SK-N-SH treated with all-trans-retinoic acid at 6 μM for 48 hours (cell line): ENCODE measurements at regions not wholly inside any gene's neighbourhood (a gene's known extent, or its start where the extent isn't known, plus 50 kb on each side); places are given as distances from the start of the nearest gene placed in this dataset.

Experiments
- ATAC-seq: fragments of 200-7000 bp; cut with Tn5 transposase; 3 replicates; pipeline ENCODE4 v1.9.1; 2020; ENCODE audit warnings: mild to moderate bottlenecking, moderate library complexity
- ARNTL ChIP-seq: fragments of 450-650 bp; formaldehyde crosslinking; IDR thresholded peaks from 2 replicates; pipeline ENCODE4 v1.5.0; 2020; ENCODE audit warnings: low read depth, mild to moderate bottlenecking, moderate library complexity, borderline replicate concordance
- BACH2 ChIP-seq: fragments of 250-450 bp; sonication (Bioruptor Pico); IDR thresholded peaks from 2 replicates; pipeline ENCODE4 v1.9.0; 2021; ENCODE audit warnings: mild to moderate bottlenecking, borderline replicate concordance
- CREB5 ChIP-seq: fragments of 250-450 bp; sonication (Bioruptor Pico); IDR thresholded peaks from 2 replicates; pipeline ENCODE4 v1.5.1; 2020; ENCODE audit warnings: low read depth, mild to moderate bottlenecking, moderate library complexity
- CSDC2 ChIP-seq: fragments of 250-450 bp; sonication (Bioruptor Pico); IDR thresholded peaks from 2 replicates; pipeline ENCODE4 v1.5.0; 2020; ENCODE audit warnings: mild to moderate bottlenecking, moderate library complexity
- CSRNP3 ChIP-seq: fragments of 250-450 bp; sonication (Bioruptor Pico); IDR thresholded peaks from 2 replicates; pipeline ENCODE4 v1.5.1; 2021; ENCODE audit warnings: mild to moderate bottlenecking, moderate library complexity
- ESRRG ChIP-seq: fragments of 250-450 bp; sonication (Bioruptor Pico); IDR thresholded peaks from 2 replicates; pipeline ENCODE4 v1.6.1; 2021; ENCODE audit warnings: mild to moderate bottlenecking
- GLIS3 ChIP-seq: fragments of 250-450 bp; sonication (Bioruptor Pico); IDR thresholded peaks from 2 replicates; pipeline ENCODE4 v1.5.0; 2020; ENCODE audit warnings: mild to moderate bottlenecking, moderate library complexity
- ISL1 ChIP-seq: fragments of 250-450 bp; sonication (Bioruptor Pico); IDR thresholded peaks from 2 replicates; pipeline ENCODE4 v2.1.2; 2022; ENCODE audit warnings: mild to moderate bottlenecking, moderate library complexity
- OSR1 ChIP-seq: fragments of 250-450 bp; sonication (Bioruptor Pico); IDR thresholded peaks from 2 replicates; pipeline ENCODE4 v1.8.0; 2022; ENCODE audit warnings: moderate library complexity, mild to moderate bottlenecking, inconsistent platforms
- PPARA ChIP-seq: fragments of 250-450 bp; sonication (Bioruptor Pico); IDR thresholded peaks from 2 replicates; pipeline ENCODE4 v1.5.0; 2020; ENCODE audit warnings: mild to moderate bottlenecking, borderline replicate concordance
- RARB ChIP-seq: fragments of 250-450 bp; sonication (Bioruptor Pico); IDR thresholded peaks from 2 replicates; pipeline ENCODE4 v1.8.0; 2021; ENCODE audit warnings: mild to moderate bottlenecking, moderate library complexity
- SNAI2 ChIP-seq: fragments of 250-450 bp; sonication (Bioruptor Pico); IDR thresholded peaks from 2 replicates; pipeline ENCODE4 v1.5.0; 2020; ENCODE audit warnings: mild to moderate bottlenecking, moderate library complexity
- ZC3H10 ChIP-seq: fragments of 250-450 bp; sonication (Bioruptor Pico); IDR thresholded peaks from 2 replicates; pipeline ENCODE4 v1.5.1; 2021; ENCODE audit warnings: mild to moderate bottlenecking, moderate library complexity
- ZFP3 ChIP-seq: fragments of 250-450 bp; sonication (Bioruptor Pico); IDR thresholded peaks from 2 replicates; pipeline ENCODE4 v1.5.0; 2020; ENCODE audit warnings: mild to moderate bottlenecking, moderate library complexity
- ZNF70 ChIP-seq: fragments of 450-650 bp; formaldehyde crosslinking; IDR thresholded peaks from 2 replicates; pipeline ENCODE4 v1.5.0; 2020; ENCODE audit warnings: mild to moderate bottlenecking, moderate library complexity
- TF ChIP-seq, protein P1 (sequence below): fragments of 250-450 bp; sonication (Bioruptor Pico); IDR thresholded peaks from 2 replicates; pipeline ENCODE4 v1.5.0; 2020; ENCODE audit warnings: mild to moderate bottlenecking, moderate library complexity

GRCh38 chr18:4599312-4599711 lies 144.2 kb upstream of the DLGAP1 start:
- ATAC-seq: no peak
- TF ChIP-seq CSRNP3 (CRISPR knock-in tag) (no peak), CREB5 (CRISPR knock-in tag) (no peak), SNAI2 (CRISPR knock-in tag) (no peak)

GRCh38 chr18:4597301-4597700 lies 142.2 kb upstream of the DLGAP1 start:
- ATAC-seq: no peak
- TF ChIP-seq RARB (CRISPR knock-in tag) (no peak), ISL1 (CRISPR knock-in tag) (no peak), ZFP3 (CRISPR knock-in tag) (no peak), OSR1 (no peak), CSDC2 (CRISPR knock-in tag) (no peak), ZC3H10 (CRISPR knock-in tag) (no peak), ARNTL (CRISPR knock-in tag) (no peak), GLIS3 (CRISPR knock-in tag) (no peak), BACH2 (no peak), CREB5 (CRISPR knock-in tag) (no peak), ESRRG (CRISPR knock-in tag) (no peak)
- TF ChIP-seq, protein P1, sequence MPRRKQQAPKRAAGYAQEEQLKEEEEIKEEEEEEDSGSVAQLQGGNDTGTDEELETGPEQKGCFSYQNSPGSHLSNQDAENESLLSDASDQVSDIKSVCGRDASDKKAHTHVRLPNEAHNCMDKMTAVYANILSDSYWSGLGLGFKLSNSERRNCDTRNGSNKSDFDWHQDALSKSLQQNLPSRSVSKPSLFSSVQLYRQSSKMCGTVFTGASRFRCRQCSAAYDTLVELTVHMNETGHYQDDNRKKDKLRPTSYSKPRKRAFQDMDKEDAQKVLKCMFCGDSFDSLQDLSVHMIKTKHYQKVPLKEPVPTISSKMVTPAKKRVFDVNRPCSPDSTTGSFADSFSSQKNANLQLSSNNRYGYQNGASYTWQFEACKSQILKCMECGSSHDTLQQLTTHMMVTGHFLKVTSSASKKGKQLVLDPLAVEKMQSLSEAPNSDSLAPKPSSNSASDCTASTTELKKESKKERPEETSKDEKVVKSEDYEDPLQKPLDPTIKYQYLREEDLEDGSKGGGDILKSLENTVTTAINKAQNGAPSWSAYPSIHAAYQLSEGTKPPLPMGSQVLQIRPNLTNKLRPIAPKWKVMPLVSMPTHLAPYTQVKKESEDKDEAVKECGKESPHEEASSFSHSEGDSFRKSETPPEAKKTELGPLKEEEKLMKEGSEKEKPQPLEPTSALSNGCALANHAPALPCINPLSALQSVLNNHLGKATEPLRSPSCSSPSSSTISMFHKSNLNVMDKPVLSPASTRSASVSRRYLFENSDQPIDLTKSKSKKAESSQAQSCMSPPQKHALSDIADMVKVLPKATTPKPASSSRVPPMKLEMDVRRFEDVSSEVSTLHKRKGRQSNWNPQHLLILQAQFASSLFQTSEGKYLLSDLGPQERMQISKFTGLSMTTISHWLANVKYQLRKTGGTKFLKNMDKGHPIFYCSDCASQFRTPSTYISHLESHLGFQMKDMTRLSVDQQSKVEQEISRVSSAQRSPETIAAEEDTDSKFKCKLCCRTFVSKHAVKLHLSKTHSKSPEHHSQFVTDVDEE (CRISPR knock-in tag): no peak

GRCh38 chr18:4593895-4594294 lies 138.8 kb upstream of the DLGAP1 start:
- TF ChIP-seq PPARA (CRISPR knock-in tag) (no peak), RARB (CRISPR knock-in tag) (no peak), CSRNP3 (CRISPR knock-in tag) (no peak), ZC3H10 (CRISPR knock-in tag) (no peak), CREB5 (CRISPR knock-in tag) (no peak), ZNF70 (CRISPR knock-in tag) (no peak)
- TF ChIP-seq, protein P1 (CRISPR knock-in tag): no peak
- ATAC-seq: no peak
